Endothelial cell (in vitro differentiated cells): ENCODE measurements at regions not wholly inside any gene's neighbourhood (a gene's known extent, or its start where the extent isn't known, plus 50 kb on each side); places are given as distances from the start of the nearest gene placed in this dataset.

Experiments
- DNase-seq: peaks from one replicate; pipeline ENCODE4 v3.0.0; 2021; ENCODE audit warnings: low spot score
- H3K27ac Mint-ChIP-seq: one replicate; pipeline ENCODE4 v1.8.0; 2021; ENCODE audit warnings: mixed read lengths, inconsistent platforms; ENCODE audit not compliant: unreplicated experiment
- H3K27me3 Mint-ChIP-seq: one replicate; pipeline ENCODE4 v1.8.0; 2021; ENCODE audit warnings: mild to moderate bottlenecking, moderate library complexity, mixed read lengths, inconsistent platforms; ENCODE audit not compliant: unreplicated experiment
- H3K36me3 Mint-ChIP-seq: one replicate; pipeline ENCODE4 v1.8.0; 2021; ENCODE audit warnings: mild to moderate bottlenecking, low read depth, mixed read lengths, inconsistent platforms; ENCODE audit not compliant: unreplicated experiment
- H3K4me1 Mint-ChIP-seq: one replicate; pipeline ENCODE4 v1.8.0; 2021; ENCODE audit warnings: mild to moderate bottlenecking, mixed read lengths, inconsistent platforms; ENCODE audit not compliant: unreplicated experiment
- H3K4me3 Mint-ChIP-seq: one replicate; pipeline ENCODE4 v1.8.0; 2021; ENCODE audit warnings: mild to moderate bottlenecking, mixed read lengths, inconsistent platforms; ENCODE audit not compliant: unreplicated experiment
- H3K9me3 Mint-ChIP-seq: one replicate; pipeline ENCODE4 v1.8.0; 2021; ENCODE audit warnings: mixed read lengths, inconsistent platforms; ENCODE audit not compliant: unreplicated experiment
- TF ChIP-seq, protein P1 (sequence below): fragments of 200-600 bp; sonication (generic); IDR thresholded peaks from one replicate; pipeline ENCODE4 v1.5.0; 2021; ENCODE audit warnings: antibody characterized with exemption; ENCODE audit not compliant: unreplicated experiment

DNA sequence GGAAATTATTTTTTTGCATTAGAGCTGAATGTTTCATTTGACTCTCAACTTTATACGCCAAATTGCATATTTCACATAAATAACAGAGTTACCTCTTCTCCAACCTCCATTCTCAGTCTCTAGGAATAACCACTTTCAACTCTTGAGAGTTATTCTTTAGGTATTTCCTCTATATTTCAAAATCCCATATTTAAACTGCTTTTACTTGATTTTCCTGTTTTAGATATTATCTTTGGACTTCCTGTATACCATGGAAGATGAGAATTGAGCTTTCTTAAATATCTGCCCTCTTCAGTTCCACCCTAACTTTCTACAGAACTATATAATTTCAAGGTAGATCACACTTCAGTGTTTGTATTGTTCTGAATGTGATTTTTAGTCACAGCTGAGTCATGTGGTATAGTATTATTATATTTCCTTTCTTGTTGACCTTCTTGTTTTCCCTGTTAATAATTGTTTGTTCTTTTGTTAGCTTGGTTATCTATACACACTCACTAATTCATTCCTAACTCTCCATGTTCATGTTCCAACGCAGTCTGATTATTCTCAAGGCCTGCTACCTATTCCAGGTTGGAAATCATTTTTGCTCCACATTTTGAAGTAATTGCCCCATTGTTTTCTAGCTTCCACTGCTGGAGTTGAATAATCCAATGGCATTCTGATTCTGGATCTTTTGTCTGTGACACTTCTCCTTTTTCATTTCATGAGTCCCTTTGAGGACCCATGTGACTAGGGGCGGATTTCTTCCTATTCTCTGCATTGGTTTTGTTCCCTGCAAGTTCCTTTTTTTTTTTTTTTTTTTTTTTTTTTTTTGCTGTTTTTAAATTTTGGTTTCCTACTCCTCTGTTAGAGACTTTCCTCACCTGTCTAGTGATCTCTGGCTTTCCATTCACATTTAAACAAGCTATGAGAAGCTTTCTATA, 156.8 kb upstream of the RBMS1 start:
- H3K9me3 Mint-ChIP-seq, result no peaks in the 10 kb centered on the region
- H3K4me1 Mint-ChIP-seq, result peaks cover 10% of the 10 kb centered on the region
- no peak overlapping the region for H3K4me3 Mint-ChIP-seq
- H3K27ac Mint-ChIP-seq, result no peak overlapping the region
- no peaks in the 10 kb centered on the region for H3K36me3 Mint-ChIP-seq
- TF ChIP-seq, protein P1, sequence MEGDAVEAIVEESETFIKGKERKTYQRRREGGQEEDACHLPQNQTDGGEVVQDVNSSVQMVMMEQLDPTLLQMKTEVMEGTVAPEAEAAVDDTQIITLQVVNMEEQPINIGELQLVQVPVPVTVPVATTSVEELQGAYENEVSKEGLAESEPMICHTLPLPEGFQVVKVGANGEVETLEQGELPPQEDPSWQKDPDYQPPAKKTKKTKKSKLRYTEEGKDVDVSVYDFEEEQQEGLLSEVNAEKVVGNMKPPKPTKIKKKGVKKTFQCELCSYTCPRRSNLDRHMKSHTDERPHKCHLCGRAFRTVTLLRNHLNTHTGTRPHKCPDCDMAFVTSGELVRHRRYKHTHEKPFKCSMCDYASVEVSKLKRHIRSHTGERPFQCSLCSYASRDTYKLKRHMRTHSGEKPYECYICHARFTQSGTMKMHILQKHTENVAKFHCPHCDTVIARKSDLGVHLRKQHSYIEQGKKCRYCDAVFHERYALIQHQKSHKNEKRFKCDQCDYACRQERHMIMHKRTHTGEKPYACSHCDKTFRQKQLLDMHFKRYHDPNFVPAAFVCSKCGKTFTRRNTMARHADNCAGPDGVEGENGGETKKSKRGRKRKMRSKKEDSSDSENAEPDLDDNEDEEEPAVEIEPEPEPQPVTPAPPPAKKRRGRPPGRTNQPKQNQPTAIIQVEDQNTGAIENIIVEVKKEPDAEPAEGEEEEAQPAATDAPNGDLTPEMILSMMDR, result no peak
- peaks cover 4% of the 10 kb centered on the region for H3K27me3 Mint-ChIP-seq
- DNase-seq, result no peak

DNA sequence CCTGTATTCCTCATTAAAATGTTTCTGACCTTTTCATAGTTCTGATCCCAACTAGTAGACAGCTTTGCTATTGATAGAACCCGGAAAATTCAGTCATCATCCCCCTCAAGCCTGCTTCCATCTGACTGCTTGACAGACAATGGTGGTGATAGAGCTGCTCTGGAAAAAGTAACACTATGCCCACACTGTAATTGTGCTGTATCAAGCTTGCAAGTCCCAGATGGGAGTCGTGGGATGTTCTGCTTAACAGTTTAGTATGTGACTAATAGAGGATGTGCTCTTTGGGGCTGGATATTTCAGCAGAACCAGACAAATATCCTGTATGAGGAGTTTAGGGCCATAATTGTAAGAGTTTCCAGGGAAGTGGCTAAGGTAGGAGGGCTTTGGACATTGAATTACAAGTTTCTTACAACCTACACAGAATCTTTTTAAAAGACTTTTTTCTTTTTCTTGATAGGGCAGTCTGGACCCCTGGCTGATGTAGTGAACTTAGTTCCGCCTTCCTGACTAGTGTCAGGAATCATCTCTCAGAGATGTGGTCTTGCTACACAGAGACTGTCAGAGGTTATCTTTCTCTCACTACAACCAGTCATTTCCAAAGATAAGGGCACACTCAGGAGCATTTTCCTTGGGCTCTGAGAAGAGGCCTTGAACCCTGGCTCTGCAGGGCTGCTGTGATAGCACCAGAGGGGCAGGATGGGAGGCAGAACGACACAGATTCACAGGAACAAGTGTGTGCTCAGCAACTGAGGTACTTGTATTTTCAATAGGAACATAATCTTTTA, 158.0 kb upstream of the RBMS1 start:
- no peak overlapping the region for H3K27ac Mint-ChIP-seq
- no peak overlapping the region for H3K4me3 Mint-ChIP-seq
- H3K9me3 Mint-ChIP-seq, result no peaks in the 10 kb centered on the region
- peaks cover 19% of the 10 kb centered on the region for H3K4me1 Mint-ChIP-seq
- no peaks in the 10 kb centered on the region for H3K36me3 Mint-ChIP-seq
- TF ChIP-seq, protein P1, result no peak
- H3K27me3 Mint-ChIP-seq, result peaks cover 4% of the 10 kb centered on the region
- no peak for DNase-seq

DNA sequence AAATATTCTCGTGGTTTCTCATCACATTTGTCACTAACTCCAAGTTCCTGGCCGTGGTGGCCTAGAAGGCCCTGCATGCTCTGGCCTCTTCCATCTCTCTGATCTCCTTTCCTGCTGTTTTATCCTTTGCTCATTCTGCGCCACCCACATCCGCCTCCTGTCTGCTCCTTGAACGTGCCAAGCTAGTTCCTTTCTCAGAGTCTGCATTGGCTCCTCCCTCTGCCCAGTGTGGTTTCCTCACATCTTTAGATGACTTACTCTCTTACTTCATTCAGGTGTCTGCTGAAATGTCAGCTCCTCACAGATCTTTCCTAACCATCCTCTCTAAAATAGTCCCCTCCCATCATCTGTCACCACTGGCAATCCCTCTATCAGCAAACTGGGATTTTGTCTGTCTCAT, 158.6 kb upstream of the RBMS1 start:
- H3K27me3 Mint-ChIP-seq, result peaks cover 4% of the 10 kb centered on the region
- no peaks in the 10 kb centered on the region for H3K36me3 Mint-ChIP-seq
- H3K4me1 Mint-ChIP-seq, result peaks cover 25% of the 10 kb centered on the region
- H3K4me3 Mint-ChIP-seq, result no peak overlapping the region
- H3K27ac Mint-ChIP-seq, result no peak overlapping the region
- TF ChIP-seq, protein P1, result no peak
- no peaks in the 10 kb centered on the region for H3K9me3 Mint-ChIP-seq
- no peak for DNase-seq

DNA sequence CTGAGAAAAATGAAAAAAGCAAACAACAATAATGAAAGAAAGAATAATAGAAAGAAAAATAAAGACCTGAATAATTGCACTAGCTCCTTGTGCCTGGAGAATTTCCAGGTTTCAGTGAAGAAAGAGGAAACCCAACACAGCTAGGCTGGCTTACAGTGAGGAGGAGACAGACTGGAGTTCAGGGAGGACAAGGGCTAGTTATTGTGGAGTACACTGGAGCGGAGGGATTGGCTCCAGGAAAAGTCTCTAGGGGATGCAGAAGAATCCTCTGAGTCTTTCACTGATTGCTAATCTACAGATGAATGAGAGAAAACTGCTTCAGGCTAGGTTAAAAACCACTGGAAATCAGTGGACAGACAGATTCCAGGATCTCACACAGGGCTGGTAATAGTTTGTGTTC, 163.6 kb upstream of the RBMS1 start:
- Mint-ChIP-seq H3K4me1 (peaks cover 18% of the 10 kb centered on the region), H3K36me3 (no peaks in the 10 kb centered on the region), H3K9me3 (no peaks in the 10 kb centered on the region), H3K27ac (no peak overlapping the region), H3K27me3 (no peaks in the 10 kb centered on the region), H3K4me3 (no peak overlapping the region)
- DNase-seq, result no peak
- TF ChIP-seq, protein P1, result no peak
